HG03575 (cell line): ENCODE measurements at regions not wholly inside any gene's neighbourhood (a gene's known extent, or its start where the extent isn't known, plus 50 kb on each side); places are given as distances from the start of the nearest gene placed in this dataset.

ENCODE experiments used
- ATAC-seq: cut with Tn5 transposase; IDR thresholded peaks from one replicate; pipeline ENCODE4 v1.9.1; 2021; ENCODE audit not compliant: unreplicated experiment, insufficient number of reproducible peaks, low FRiP score; ENCODE audit errors: extremely low read depth

GRCh38 chr12:24073170-24073810, 123.8 kb upstream of the SOX5 start:
- no peak for ATAC-seq

GRCh38 chr12:24072302-24072701, 122.8 kb upstream of the SOX5 start:
- no peak for ATAC-seq

GRCh38 chr12:24071842-24072241, 122.4 kb upstream of the SOX5 start:
- ATAC-seq, result no peak

- no peak for ATAC-seq
Measured at GRCh38 chr12:24069532-24070395, 120.3 kb upstream of the SOX5 start.

- no peak for ATAC-seq
Measured at GRCh38 chr12:24066865-24067264, 117.4 kb upstream of the SOX5 start.

GRCh38 chr12:24066097-24066496, 116.6 kb upstream of the SOX5 start:
- no peak for ATAC-seq

- no peak for ATAC-seq
Measured at GRCh38 chr12:24062642-24063245, 113.3 kb upstream of the SOX5 start.

- ATAC-seq, result no peak
Measured at GRCh38 chr12:24060089-24060488, 110.6 kb upstream of the SOX5 start.

- no peak for ATAC-seq
Measured at GRCh38 chr12:24057920-24058476, 108.5 kb upstream of the SOX5 start.

GRCh38 chr12:24055747-24056146, 106.3 kb upstream of the SOX5 start:
- no peak for ATAC-seq

GRCh38 chr12:24054416-24054815, 104.9 kb upstream of the SOX5 start:
- ATAC-seq, result no peak

- no peak for ATAC-seq
Measured at GRCh38 chr12:24049728-24050127, 100.3 kb upstream of the SOX5 start.

GRCh38 chr12:24049101-24049500, 99.6 kb upstream of the SOX5 start:
- ATAC-seq, result no peak

- no peak for ATAC-seq
Measured at GRCh38 chr12:24048446-24048845, 99.0 kb upstream of the SOX5 start.

GRCh38 chr12:24047326-24047725, 97.9 kb upstream of the SOX5 start:
- ATAC-seq, result no peak

GRCh38 chr12:24045816-24046257, 96.4 kb upstream of the SOX5 start:
- no peak for ATAC-seq

- ATAC-seq, result no peak
Measured at GRCh38 chr12:24044941-24045703, 95.7 kb upstream of the SOX5 start.

- no peak for ATAC-seq
Measured at GRCh38 chr12:24042651-24043050, 93.2 kb upstream of the SOX5 start.

- no peak for ATAC-seq
Measured at GRCh38 chr12:24039113-24039525, 89.6 kb upstream of the SOX5 start.
